H1 (cell line): ENCODE measurements at regions not wholly inside any gene's neighbourhood (a gene's known extent, or its start where the extent isn't known, plus 50 kb on each side); places are given as distances from the start of the nearest gene placed in this dataset.

Experiments
- CTCF ChIA-PET: fragments of 300-600 bp; sonication (Branson Sonifier 250); formaldehyde crosslinking; loops from one replicate; lab custom pipeline; 2021; ENCODE audit not compliant: partially characterized antibody; lab: Charles Lee
- POLR2A ChIA-PET: fragments of 300-600 bp; sonication (Branson Sonifier 250); formaldehyde crosslinking; loops from one replicate; lab custom pipeline; 2021; ENCODE audit warnings: inconsistent platforms; ENCODE audit not compliant: partially characterized antibody; lab: Charles Lee
- DNase-seq, 2 experiments: peaks; one replicate each; pipeline versions ENCODE4 v3.0.0 to v3.0.0-alpha.2; 2010 to 2022; ENCODE audit warnings: low spot score in 2 of 2, low read depth in 1 of 2, mixed read lengths in 1 of 2
- FAIRE-seq: peaks from 2 replicates; lab custom pipeline; 2011; peaks lifted over from hg19 to GRCh38; lab: Jason Lieb, UNC
- H2AFZ ChIP-seq: 2 replicates; pipeline ENCODE4 v1.8.1; 2012; ENCODE audit warnings: low read length, inconsistent platforms
- H2AK5ac ChIP-seq: 2 replicates; pipeline ENCODE4 v1.6.1; 2013; ENCODE audit warnings: low read depth, low read length
- H2BK120ac ChIP-seq: replicated peaks from 2 replicates; pipeline ENCODE3; 2013; ENCODE audit warnings: low read depth, low read length, inconsistent platforms
- H2BK12ac ChIP-seq: 2 replicates; pipeline ENCODE4 v1.6.1; 2013; ENCODE audit warnings: low read depth, low read length
- H2BK15ac ChIP-seq: 2 replicates; pipeline ENCODE4 v1.6.1; 2013; ENCODE audit warnings: low read length
- H2BK20ac ChIP-seq: 2 replicates; pipeline ENCODE4 v1.6.1; 2013; ENCODE audit warnings: low read length
- H2BK5ac ChIP-seq: 2 replicates; pipeline ENCODE4 v1.6.1; 2013; ENCODE audit warnings: low read depth, low read length
- H3K14ac ChIP-seq: 2 replicates; pipeline ENCODE4 v1.6.1; 2013; ENCODE audit warnings: inconsistent platforms; ENCODE audit not compliant: insufficient read length
- H3K18ac ChIP-seq: 2 replicates; pipeline ENCODE4 v1.6.1; 2013; ENCODE audit warnings: low read length; ENCODE audit errors: extremely low read depth
- H3K23ac ChIP-seq: 2 replicates; pipeline ENCODE4 v1.6.1; 2013; ENCODE audit warnings: inconsistent platforms; ENCODE audit not compliant: insufficient read length
- H3K23me2 ChIP-seq: 2 replicates; pipeline ENCODE4 v1.6.1; 2013; ENCODE audit warnings: low read depth, low read length
- H3K27ac ChIP-seq: 2 replicates; pipeline ENCODE4 v1.6.1; 2011; ENCODE audit warnings: low read depth, low read length, inconsistent platforms
- H3K27me3 ChIP-seq, 4 experiments: replicated peaks in 1 of 4; 1 replicate in 1 of 4; 2 replicates in 3 of 4; pipeline versions ENCODE4 v1.6.1 to v1.8.1; 2011 to 2013; ENCODE audit warnings: low read length in 3 of 4, mild to moderate bottlenecking in 3 of 4, inconsistent platforms in 2 of 4, mixed read lengths in 2 of 4, moderate library complexity in 1 of 4; ENCODE audit not compliant: control insufficient read depth in 3 of 4, insufficient read depth in 3 of 4; ENCODE audit errors: extremely low read depth in 1 of 4
- H3K36me3 ChIP-seq, 4 experiments: 2 replicates each; pipeline versions ENCODE4 v1.6.1 to v1.8.1; 2011 to 2013; ENCODE audit warnings: mild to moderate bottlenecking in 4 of 4, low read length in 3 of 4, moderate library complexity in 2 of 4, control low read depth in 1 of 4, inconsistent platforms in 1 of 4; ENCODE audit not compliant: insufficient read depth in 4 of 4, control insufficient read depth in 2 of 4
- H3K4ac ChIP-seq: replicated peaks from 2 replicates; pipeline ENCODE3; 2013; ENCODE audit warnings: low read length, low read depth, mixed read lengths, inconsistent platforms; ENCODE audit not compliant: insufficient read length
- H3K4me1 ChIP-seq, 4 experiments: replicated peaks in 1 of 4; 1 replicate in 1 of 4; 2 replicates in 3 of 4; pipeline versions ENCODE4 v1.6.1 to v1.8.1; 2011 to 2013; ENCODE audit warnings: low read length in 3 of 4, inconsistent platforms in 2 of 4, mixed read lengths in 1 of 4; ENCODE audit not compliant: insufficient read depth in 4 of 4, control insufficient read depth in 3 of 4
- H3K4me2 ChIP-seq, 2 experiments: 2 replicates each; pipeline versions ENCODE4 v1.6.1 to v1.8.1; 2011 to 2013; ENCODE audit warnings: low read depth in 2 of 2, low read length in 2 of 2, control low read depth in 1 of 2, inconsistent platforms in 1 of 2, mild to moderate bottlenecking in 1 of 2; ENCODE audit not compliant: insufficient read depth in 1 of 2
- H3K4me3 ChIP-seq, 4 experiments: fragments of 200-600, 300-600 bp in 1 of 4; sonication (generic), shearing (Covaris generic), sonication (Bioruptor Twin) in 1 of 4; 2 replicates each; pipeline versions ENCODE4 v1.5.1 to v1.8.1; 2011 to 2016; ENCODE audit warnings: low read length in 4 of 4, low read depth in 3 of 4, control low read depth in 2 of 4, inconsistent platforms in 2 of 4, mild to moderate bottlenecking in 2 of 4, mixed read lengths in 1 of 4, moderate library complexity in 1 of 4; ENCODE audit not compliant: insufficient read depth in 2 of 4; ENCODE audit errors: extremely low read depth in 1 of 4
- H3K56ac ChIP-seq: replicated peaks from 2 replicates; pipeline ENCODE3; 2013; ENCODE audit warnings: low read depth, mild to moderate bottlenecking, mixed read lengths, low read length, inconsistent platforms; ENCODE audit not compliant: insufficient read length
- H3K79me1 ChIP-seq: 2 replicates; pipeline ENCODE4 v1.6.1; 2013; ENCODE audit warnings: low read depth, low read length, control low read depth
- H3K79me2 ChIP-seq, 2 experiments: 2 replicates each; pipeline versions ENCODE4 v1.6.1 to v1.8.1; 2012 to 2013; ENCODE audit warnings: low read length in 2 of 2, mild to moderate bottlenecking in 2 of 2, inconsistent platforms in 1 of 2; ENCODE audit not compliant: insufficient read depth in 2 of 2, control insufficient read depth in 1 of 2
- H3K9ac ChIP-seq, 4 experiments: replicated peaks in 1 of 4; 1 replicate in 1 of 4; 2 replicates in 3 of 4; pipeline versions ENCODE4 v1.6.1 to v1.8.1; 2011 to 2013; ENCODE audit warnings: low read depth in 3 of 4, low read length in 3 of 4, control low read depth in 2 of 4, mild to moderate bottlenecking in 2 of 4, moderate library complexity in 2 of 4, inconsistent platforms in 1 of 4; ENCODE audit errors: extremely low read depth in 1 of 4
- H3K9me3 ChIP-seq, 2 experiments: 2 replicates each; pipeline versions ENCODE4 v1.6.1 to v1.8.1; 2012 to 2013; ENCODE audit warnings: mild to moderate bottlenecking in 2 of 2, moderate library complexity in 2 of 2, control low read depth in 1 of 2, inconsistent platforms in 1 of 2, low read depth in 1 of 2, low read length in 1 of 2, mixed read lengths in 1 of 2; ENCODE audit not compliant: insufficient read depth in 2 of 2
- H4K20me1 ChIP-seq, 2 experiments: replicated peaks in 1 of 2; 2 replicates each; pipeline versions ENCODE3 to v1.8.1; 2011 to 2013; ENCODE audit warnings: inconsistent platforms in 2 of 2, low read length in 2 of 2, mild to moderate bottlenecking in 1 of 2; ENCODE audit not compliant: insufficient read depth in 2 of 2, control insufficient read depth in 1 of 2
- H4K5ac ChIP-seq: 2 replicates; pipeline ENCODE4 v1.6.1; 2013; ENCODE audit warnings: low read length, low read depth, mixed read lengths, inconsistent platforms; ENCODE audit not compliant: insufficient read length
- H4K8ac ChIP-seq: 2 replicates; pipeline ENCODE4 v1.8.0; 2013; ENCODE audit warnings: mild to moderate bottlenecking, moderate library complexity, low read length, inconsistent platforms; ENCODE audit not compliant: insufficient read depth; ENCODE audit errors: extremely low read depth
- H4K91ac ChIP-seq: replicated peaks from 2 replicates; pipeline ENCODE3; 2013; ENCODE audit warnings: low read length, mixed read lengths, inconsistent platforms; ENCODE audit not compliant: insufficient read length
- CBX5 ChIP-seq: fragments of 300-800, 300-1000 bp; sonication (generic); IDR thresholded peaks from 2 replicates; pipeline ENCODE4 v1.7.1; 2016; ENCODE audit warnings: antibody characterized with exemption, low read length, low read depth
- JUN ChIP-seq: IDR thresholded peaks from 2 replicates; pipeline ENCODE4 v1.6.1; 2011; ENCODE audit warnings: low read depth, mild to moderate bottlenecking, improper control_type of control experiment, low read length
- JUND ChIP-seq: IDR thresholded peaks from 2 replicates; pipeline ENCODE4 v1.6.1; 2011; ENCODE audit warnings: mild to moderate bottlenecking, improper control_type of control experiment, low read length
- KDM1A ChIP-seq: fragments of 200-600, 300-600 bp; sonication (generic); IDR thresholded peaks from 2 replicates; pipeline ENCODE4 v1.7.1; 2016; ENCODE audit warnings: mild to moderate bottlenecking, low read length, borderline replicate concordance
- NRF1 ChIP-seq: IDR thresholded peaks from 2 replicates; pipeline ENCODE4 v1.6.1; 2011; ENCODE audit warnings: mild to moderate bottlenecking, low read depth, low read length, improper control_type of control experiment
- RNF2 ChIP-seq: fragments of 200-900, 300-1000 bp; sonication (generic); IDR thresholded peaks from 2 replicates; pipeline ENCODE4 v1.7.1; 2016; ENCODE audit warnings: borderline replicate concordance, low read depth, mild to moderate bottlenecking, antibody characterized with exemption, low read length; ENCODE audit not compliant: poor library complexity, severe bottlenecking; ENCODE audit errors: missing control alignments
- SP4 ChIP-seq: IDR thresholded peaks from 2 replicates; pipeline ENCODE4 v1.6.1; 2012; ENCODE audit warnings: low read length, inconsistent platforms
- WGBS, 2 experiments: shearing (Covaris generic) in 1 of 2; methylation state at CpG; one replicate each; pipeline versions ENCODE4 v1.1.6 to v1.1.7; 2013 to 2015; ENCODE audit warnings: low lambda C conversion rate in 2 of 2, mixed read lengths in 2 of 2, inconsistent platforms in 1 of 2, low coverage in 1 of 2, missing lambda C conversion rate in 1 of 2; ENCODE audit not compliant: insufficient replicate concordance in 2 of 2, insufficient coverage in 1 of 2, insufficient read length in 1 of 2; ENCODE audit errors: extremely low coverage in 1 of 2, missing lambda C conversion rate in 1 of 2; 5-methylcytosine and 5-hydroxymethylcytosine counted together
- TF ChIP-seq, protein P1 (sequence below): IDR thresholded peaks from 2 replicates; pipeline ENCODE4 v1.6.1; 2012; ENCODE audit warnings: inconsistent platforms

- H3K14ac ChIP-seq: no peak overlapping the region
- no peak overlapping the region for H3K56ac ChIP-seq
- no peak overlapping the region for H2BK120ac ChIP-seq
- H3K27me3 ChIP-seq: no peaks in the 10 kb centered on the region
- H3K4me3 ChIP-seq: no peak overlapping the region
- TF ChIP-seq RNF2 (no peak), CBX5 (no peak), JUN (no peak), JUND (no peak), KDM1A (no peak), SP4 (no peak), NRF1 (no peak)
- TF ChIP-seq, protein P1, sequence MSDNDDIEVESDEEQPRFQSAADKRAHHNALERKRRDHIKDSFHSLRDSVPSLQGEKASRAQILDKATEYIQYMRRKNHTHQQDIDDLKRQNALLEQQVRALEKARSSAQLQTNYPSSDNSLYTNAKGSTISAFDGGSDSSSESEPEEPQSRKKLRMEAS: no peak
- no peak overlapping the region for H2BK12ac ChIP-seq
- H4K91ac ChIP-seq: no peak overlapping the region
- CTCF ChIA-PET: no interaction called here
- H2AK5ac ChIP-seq: no peak overlapping the region
- H3K27ac ChIP-seq: no peak overlapping the region
- H3K4me1 ChIP-seq: no peaks in the 10 kb centered on the region
- H3K79me1 ChIP-seq: no peaks in the 10 kb centered on the region
- WGBS, 2 experiments: 78% methylated on average over 3 of the region's 3 CpGs; no CpG with 5 or more reads in 1 of the 2 experiments
- no peak overlapping the region for H3K4me2 ChIP-seq
- no peak overlapping the region for H2BK15ac ChIP-seq
- FAIRE-seq: no peak
- no peaks in the 10 kb centered on the region for H3K23me2 ChIP-seq
- no peak overlapping the region for H4K5ac ChIP-seq
- no peak overlapping the region for H3K4ac ChIP-seq
- no peak overlapping the region for H2BK5ac ChIP-seq
- no peaks in the 10 kb centered on the region for H3K79me2 ChIP-seq
- H3K9ac ChIP-seq: no peak overlapping the region
- H4K20me1 ChIP-seq: no peaks in the 10 kb centered on the region
- POLR2A ChIA-PET: no interaction called here
- no peak overlapping the region for H3K18ac ChIP-seq
- H3K23ac ChIP-seq: no peak overlapping the region
- H2BK20ac ChIP-seq: no peak overlapping the region
- H3K36me3 ChIP-seq: no peaks in the 10 kb centered on the region
- no peak overlapping the region for H4K8ac ChIP-seq
- H2AFZ ChIP-seq: no peak overlapping the region
- H3K9me3 ChIP-seq: peaks cover 12 to 45% of the 10 kb centered on the region in 2 experiments
- no peak for DNase-seq
Observed at GRCh38 chr1:4272568-4272967, 372.5 kb upstream of the C1orf174 start.
